NCI-H128 (cell line): ENCODE measurements at regions not wholly inside any gene's neighbourhood (a gene's known extent, or its start where the extent isn't known, plus 50 kb on each side); places are given as distances from the start of the nearest gene placed in this dataset.

Experiments
- DNase-seq: peaks from one replicate; lab custom pipeline; 2025; ENCODE audit not compliant: unreplicated experiment; lab: John Stamatoyannopoulos, UW

DNA sequence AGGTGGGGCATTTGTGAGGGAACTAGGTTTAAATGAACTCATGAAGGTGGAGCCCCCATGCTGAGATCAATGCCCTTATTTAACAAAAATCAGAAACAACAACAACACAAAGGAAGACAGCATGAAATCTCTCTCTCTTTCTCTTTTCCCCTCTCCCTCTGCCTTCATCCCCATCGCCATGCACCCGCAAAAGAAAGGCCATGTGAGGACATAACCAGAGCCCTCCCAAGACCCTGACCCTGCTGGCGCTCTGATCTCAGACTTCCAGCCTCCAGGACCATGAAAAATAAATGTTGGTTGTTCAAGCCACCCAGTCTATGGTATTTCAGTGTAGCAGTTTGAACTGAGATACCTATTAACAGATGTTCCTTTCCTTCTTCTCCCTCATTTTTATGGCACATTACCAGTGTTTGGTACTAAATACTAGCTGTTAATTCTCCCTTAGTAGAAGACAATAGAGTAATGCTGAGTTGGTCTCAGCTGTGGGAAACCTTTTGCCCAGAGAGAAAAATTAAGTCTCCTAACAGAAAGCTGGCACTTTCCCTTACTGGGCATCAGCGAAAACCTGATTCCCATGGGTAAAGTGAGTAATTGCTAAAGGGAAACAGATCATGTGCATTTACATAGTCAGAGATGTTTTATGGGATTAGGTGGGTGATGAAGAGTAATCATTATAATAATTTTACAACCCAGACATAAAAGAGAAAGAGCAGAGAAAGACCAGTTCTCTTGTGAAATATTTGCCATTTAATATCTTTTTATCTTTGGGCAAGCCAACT, 264.0 kb upstream of the PLEKHG7 start:
- no peak for DNase-seq

DNA sequence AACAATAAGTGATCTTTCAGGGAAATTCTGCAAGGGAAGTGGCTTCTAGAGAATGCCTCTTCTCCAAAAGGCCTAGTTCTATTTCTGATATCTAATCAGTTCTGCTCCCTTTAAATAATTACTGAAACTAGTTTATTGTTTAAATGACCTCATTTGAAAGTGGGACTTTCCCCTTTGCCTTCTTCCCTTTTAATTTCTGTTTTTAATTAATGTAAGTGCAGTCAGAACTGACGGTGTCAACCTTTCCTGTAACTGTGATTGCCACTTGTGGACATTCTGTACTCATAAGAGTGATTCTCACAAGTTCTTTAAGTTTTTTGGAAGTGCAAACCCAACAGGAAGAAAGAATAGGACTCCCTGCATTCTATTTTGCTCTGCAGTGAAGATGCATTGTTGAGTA, 265.3 kb upstream of the PLEKHG7 start:
- DNase-seq = no peak

- DNase-seq = no peak
These were observed 265.9 kb upstream of the PLEKHG7 start for GRCh38 chr12:92436856-92437255.

- DNase-seq = no peak
These were observed 268.2 kb upstream of the PLEKHG7 start for GRCh38 chr12:92434607-92435025.

DNA sequence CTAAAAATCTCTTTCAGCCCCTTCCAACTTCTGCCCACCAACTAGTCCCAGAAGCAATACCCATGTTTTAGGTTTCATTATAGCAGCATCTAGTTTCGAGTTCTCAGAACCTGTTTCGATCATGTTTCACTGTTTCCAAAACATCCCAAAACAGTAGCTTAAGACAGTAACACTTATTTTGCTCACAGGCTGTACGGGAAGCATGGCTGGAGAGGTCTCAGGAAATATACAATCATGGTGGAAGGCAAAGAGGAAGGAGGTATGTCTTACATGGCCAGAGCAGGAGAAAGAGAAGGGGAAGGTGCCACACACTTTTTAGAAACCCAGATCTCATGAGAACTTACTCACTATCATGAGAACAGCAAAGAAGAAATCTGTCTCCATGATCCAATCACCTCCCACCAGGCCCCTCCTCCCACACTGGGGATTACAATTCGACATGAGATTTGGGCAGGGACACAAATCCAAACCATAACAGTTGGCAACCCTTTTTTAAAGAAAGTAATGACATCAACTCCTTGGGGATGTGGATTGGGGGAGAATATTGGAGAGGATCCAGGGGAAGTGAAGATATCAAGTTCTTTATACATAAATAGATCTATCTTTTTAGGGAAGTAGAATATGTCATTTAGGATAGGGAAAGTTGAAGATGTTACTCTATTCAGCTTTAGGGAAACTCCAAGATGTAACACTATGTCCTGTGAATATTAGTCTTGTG, 269.9 kb upstream of the PLEKHG7 start:
- DNase-seq = no peak

DNA sequence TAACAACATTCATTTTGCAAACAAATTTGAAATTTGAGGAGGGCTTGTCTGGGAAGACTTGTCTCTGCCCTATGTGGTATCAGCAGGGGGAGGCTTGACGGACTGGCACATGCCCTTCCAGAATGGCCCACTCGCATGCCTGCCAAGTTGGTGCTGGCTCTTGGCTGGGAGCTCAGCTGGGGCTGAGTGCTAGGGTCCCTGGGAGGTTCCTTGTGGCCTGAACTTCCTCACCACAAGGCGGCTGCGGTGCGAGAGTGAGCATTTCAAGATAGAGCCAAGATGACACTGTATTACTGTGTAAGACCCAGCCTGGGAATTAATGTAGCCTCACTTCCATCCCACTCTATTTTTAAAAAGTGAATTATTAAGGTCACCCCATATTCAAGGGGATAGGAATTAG, 271.6 kb upstream of the PLEKHG7 start:
- no peak for DNase-seq

DNA sequence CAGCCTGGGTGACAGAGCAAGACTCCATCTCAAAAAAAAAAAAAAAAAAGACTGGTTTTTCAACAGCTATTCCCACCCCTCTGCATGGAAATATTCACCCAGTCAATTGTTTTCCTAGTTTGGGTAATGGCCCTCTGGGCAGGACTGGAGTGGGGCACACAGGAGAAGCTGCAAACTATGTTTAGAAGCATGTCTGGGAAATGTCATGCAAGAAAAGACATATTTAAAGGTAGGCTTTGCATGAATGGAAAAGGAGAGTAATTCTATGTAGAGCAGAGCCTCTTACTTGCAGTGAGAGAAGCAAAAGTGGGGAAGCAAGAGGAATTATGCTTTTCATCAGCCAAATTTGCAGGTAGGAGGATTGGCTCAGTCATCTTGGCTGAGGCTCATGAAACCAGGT, 276.5 kb upstream of the PLEKHG7 start:
- no peak for DNase-seq

GRCh38 chr12:92425165-92425564, 277.6 kb upstream of the PLEKHG7 start:
- no peak for DNase-seq

DNA sequence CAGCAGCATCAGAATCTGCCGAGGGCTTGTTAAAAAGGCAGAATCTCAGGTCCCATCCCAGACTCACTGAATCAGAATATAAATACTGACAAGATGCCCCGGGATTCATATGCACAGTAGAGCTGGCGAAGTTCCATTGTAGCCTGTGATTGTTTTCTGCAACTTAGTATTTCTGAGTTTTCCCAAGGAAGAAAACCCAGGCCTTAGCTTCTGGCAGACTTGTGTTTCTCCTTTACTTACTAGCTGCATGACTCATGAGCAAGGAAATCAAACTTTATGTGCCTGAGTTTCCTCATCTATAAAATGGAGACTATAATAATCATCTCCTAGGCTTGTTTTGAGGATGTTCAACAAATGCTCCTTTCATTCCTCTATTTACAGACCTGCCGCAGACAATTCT, 278.5 kb upstream of the PLEKHG7 start:
- no peak for DNase-seq

GRCh38 chr12:92421701-92422100, 276.1 kb upstream of the BTG1 start:
- no peak for DNase-seq

DNA sequence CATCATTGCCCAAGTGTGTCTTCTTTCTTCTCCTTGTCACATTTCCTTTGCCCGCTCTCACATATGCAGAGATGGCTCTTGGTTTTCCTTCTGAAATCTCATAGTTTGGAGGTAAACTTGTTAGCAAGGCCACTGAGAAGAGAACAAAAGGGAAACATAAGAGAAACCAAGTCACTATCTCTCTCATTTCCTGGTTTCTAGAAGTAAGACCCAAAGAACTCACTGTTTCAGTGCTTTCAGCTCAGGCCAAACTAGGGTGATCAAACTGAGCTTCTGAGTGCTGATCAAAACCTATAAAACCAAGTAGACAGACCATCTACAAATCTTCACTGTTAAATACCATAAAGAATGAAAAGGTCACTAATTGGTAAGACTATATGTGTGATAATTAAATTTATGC, 275.4 kb upstream of the BTG1 start:
- no peak for DNase-seq

GRCh38 chr12:92419201-92419600, 273.6 kb upstream of the BTG1 start:
- DNase-seq = no peak

DNA sequence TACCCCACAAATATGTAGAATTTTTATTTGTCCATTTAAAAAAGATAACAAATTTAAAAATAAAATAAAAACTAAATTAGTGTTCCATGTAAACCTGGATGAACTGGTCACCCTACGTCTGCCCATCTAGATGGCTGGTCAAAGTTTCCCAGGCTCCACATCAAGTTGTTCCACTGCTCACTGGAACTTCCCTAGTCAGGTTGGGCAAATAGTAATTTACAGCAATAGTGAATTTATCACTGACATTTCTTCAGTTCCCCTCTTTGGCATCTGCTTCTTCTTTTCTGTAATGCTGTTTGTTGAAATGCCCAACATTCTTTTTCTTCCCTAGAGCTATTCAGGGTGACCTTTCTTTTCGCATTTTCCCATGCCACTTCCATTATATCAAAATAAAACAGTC, 272.7 kb upstream of the BTG1 start:
- no peak for DNase-seq

- no peak for DNase-seq
These were observed 271.7 kb upstream of the BTG1 start for GRCh38 chr12:92417373-92417772.

DNA sequence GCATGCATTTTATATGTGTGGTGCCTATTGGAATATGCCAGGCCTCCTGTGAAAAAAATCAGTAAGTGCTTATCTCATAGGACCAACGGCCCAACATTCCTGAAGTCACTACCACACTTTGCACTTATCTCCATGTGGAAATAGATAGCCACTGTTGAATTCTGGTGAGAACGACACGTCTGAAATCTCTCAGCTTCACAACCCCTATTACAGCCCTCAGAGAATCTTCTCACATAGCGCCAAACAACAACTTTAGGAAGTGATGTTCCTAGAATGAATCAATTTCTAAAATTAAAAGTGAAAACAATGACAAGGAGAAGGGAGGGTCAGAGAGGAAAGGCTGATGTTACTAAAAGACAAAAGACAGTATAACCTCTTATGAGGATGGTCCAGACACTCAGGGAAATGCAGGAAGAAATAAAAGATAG, 270.8 kb upstream of the BTG1 start:
- DNase-seq = no peak

- no peak for DNase-seq
These were observed 268.8 kb upstream of the BTG1 start for GRCh38 chr12:92414170-92415070.

- DNase-seq = no peak
These were observed 267.6 kb upstream of the BTG1 start for GRCh38 chr12:92413286-92413685.

GRCh38 chr12:92412856-92413255, 267.2 kb upstream of the BTG1 start:
- no peak for DNase-seq

- DNase-seq = no peak
These were observed 266.0 kb upstream of the BTG1 start for GRCh38 chr12:92411687-92412086.

DNA sequence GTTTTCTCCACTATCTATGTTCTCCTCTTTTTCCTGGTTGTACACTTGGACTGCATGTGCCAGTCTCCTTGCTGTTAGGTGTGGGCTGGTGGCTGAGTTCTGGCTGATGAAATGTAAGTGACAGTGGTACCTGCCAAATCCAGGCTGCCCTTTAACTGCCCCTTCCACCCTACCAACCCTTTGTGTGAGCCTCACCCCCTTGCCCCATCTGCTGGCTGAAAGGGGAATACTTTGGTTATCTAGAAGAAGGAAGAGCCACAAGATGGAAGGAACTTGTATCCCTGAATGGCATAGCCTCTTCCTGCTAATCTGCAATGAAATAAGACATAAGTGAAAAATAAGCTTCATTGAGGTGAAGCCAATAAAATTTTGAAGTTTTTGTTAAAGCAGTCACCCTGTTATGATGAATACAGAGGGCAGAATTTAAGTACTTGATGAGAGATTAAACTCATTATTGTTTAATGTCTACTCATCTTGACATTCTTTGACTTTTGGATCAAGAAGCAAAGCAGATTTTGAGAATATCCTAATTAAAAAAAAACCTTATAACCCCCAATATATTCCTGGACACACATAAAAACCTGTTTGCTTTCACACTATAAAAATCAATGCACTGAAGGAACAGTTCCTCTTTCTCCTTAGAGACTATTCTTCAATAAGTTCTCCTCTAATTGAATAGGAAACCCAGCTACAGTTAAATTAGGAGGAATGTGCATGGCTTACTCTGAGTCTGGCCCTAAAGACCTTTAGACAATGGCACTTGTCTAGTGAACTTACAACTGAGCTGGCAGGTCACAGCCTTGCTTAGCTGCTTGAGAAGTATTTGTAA, 262.6 kb upstream of the BTG1 start:
- DNase-seq = peak; percentile 10
